Colonic mucosa (tissue), 4 donors: ENCODE measurements at regions not wholly inside any gene's neighbourhood (a gene's known extent, or its start where the extent isn't known, plus 50 kb on each side); places are given as distances from the start of the nearest gene placed in this dataset.
"Not testable (repeated sequence)": the region's sequence is repeated elsewhere in the genome, so short reads cannot be mapped to it uniquely, and the experiment has no call there.

ENCODE experiments used
- DNase-seq: peaks from one replicate; pipeline ENCODE4 v3.0.0-alpha.2; 2020
- H3K27ac ChIP-seq: fragments of 200-600 bp; one replicate; pipeline ENCODE4 v1.8.0; 2021
- H3K27me3 ChIP-seq: fragments of 200-600 bp; one replicate; pipeline ENCODE4 v1.8.0; 2021
- H3K36me3 ChIP-seq: fragments of 200-600 bp; one replicate; pipeline ENCODE4 v1.8.0; 2021
- H3K4me1 ChIP-seq: fragments of 200-600 bp; one replicate; pipeline ENCODE4 v1.8.0; 2021; ENCODE audit warnings: mild to moderate bottlenecking
- H3K4me3 ChIP-seq: fragments of 200-600 bp; one replicate; pipeline ENCODE4 v1.8.0; 2021
- H3K9ac ChIP-seq, 2 donors: one replicate each; pipeline ENCODE4 v1.7.0; 2013; ENCODE audit warnings: control low read depth in 2 of 2, low read depth in 2 of 2, low read length in 2 of 2
- H3K9me3 ChIP-seq: fragments of 200-600 bp; one replicate; pipeline ENCODE4 v1.8.0; 2021
- intact Hi-C: fragments of 100-400 bp; cut with DNase I; formaldehyde crosslinking; loops from one replicate; pipeline ENCODE4 v1.14.1; 2022
- TF ChIP-seq, protein P1 (sequence below): fragments of 200-600 bp; IDR thresholded peaks from one replicate; pipeline ENCODE4 v1.8.0; 2022; ENCODE audit warnings: antibody characterized with exemption, mild to moderate bottlenecking
- donor health status: healthy.
- donor health status: DM: no; HTN: no; CAD: no.
- donor health status: DM: no; HTN: no; CAD: no.

DNA sequence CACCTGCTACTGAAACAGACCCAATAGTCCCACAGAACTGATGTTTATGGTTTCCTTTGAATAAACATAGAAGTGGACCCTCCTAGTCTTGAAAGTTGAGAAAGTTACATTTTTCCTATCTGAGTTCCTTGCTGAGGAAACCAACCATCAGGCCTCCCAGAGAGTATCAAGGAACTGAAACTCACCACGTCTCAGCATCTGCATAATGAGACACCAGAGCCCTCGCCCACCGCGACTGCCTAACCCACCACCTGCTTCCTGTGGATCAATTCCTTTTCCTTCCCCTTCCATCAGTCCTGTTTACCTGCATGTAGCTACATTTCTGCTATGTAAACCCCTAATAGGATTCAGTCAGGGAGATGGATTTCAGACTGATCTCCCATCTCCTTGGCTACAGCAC lies 443.2 kb upstream of the TMEM132C start:
- intact Hi-C loops = no loop called here
- Histone ChIP-seq H3K27ac (no peak overlapping the region), H3K9me3 (no peaks in the 10 kb centered on the region), H3K36me3 (no peaks in the 10 kb centered on the region), H3K4me3 (no peak overlapping the region), H3K4me1 (no peaks in the 10 kb centered on the region), H3K9ac (no peak overlapping the region), H3K27me3 (no peaks in the 10 kb centered on the region)
- no peak for DNase-seq
- TF ChIP-seq, protein P1, sequence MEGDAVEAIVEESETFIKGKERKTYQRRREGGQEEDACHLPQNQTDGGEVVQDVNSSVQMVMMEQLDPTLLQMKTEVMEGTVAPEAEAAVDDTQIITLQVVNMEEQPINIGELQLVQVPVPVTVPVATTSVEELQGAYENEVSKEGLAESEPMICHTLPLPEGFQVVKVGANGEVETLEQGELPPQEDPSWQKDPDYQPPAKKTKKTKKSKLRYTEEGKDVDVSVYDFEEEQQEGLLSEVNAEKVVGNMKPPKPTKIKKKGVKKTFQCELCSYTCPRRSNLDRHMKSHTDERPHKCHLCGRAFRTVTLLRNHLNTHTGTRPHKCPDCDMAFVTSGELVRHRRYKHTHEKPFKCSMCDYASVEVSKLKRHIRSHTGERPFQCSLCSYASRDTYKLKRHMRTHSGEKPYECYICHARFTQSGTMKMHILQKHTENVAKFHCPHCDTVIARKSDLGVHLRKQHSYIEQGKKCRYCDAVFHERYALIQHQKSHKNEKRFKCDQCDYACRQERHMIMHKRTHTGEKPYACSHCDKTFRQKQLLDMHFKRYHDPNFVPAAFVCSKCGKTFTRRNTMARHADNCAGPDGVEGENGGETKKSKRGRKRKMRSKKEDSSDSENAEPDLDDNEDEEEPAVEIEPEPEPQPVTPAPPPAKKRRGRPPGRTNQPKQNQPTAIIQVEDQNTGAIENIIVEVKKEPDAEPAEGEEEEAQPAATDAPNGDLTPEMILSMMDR = no peak

DNA sequence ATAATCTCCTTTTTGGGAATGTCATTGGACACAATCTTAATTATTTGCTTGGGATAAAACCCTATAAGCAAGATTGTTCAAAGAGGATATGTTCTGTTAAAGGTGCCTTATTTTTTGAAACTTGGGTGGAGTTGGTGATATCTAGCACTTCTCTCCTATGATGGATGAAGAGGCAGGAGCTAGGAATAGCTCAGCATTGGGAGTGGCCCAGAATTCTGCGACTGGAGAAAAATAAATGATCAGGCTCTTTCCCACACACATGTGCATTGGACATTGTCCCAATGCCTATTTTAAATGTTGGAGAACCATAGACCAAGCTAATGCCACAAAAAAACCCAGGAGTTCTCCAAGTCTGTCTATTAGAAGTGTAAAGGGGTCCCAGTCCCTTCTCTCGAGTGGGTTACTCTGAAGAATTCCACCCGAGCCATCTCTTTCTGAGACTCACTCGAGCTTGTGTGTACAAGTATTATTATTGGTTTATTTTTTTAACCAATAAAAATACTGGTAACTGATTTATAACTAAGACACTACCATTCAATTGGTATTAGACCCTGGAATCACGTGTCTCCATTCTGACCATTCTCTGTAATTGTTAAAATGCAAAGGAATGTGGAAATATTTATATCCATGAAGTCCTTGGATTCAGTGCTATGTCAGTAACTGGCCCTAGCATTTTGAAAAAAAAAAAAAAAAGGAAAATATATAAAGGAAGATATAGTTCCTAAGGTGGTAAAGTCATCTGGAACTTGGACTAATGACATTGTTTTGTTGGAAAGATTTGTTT lies 437.5 kb upstream of the TMEM132C start:
- TF ChIP-seq, protein P1 = no peak
- H3K9ac ChIP-seq = no peak overlapping the region
- no peak overlapping the region for H3K4me3 ChIP-seq
- DNase-seq = no peak
- intact Hi-C loops = no loop called here
- H3K27me3 ChIP-seq = no peaks in the 10 kb centered on the region
- no peaks in the 10 kb centered on the region for H3K9me3 ChIP-seq
- no peak overlapping the region for H3K27ac ChIP-seq
- H3K36me3 ChIP-seq = no peaks in the 10 kb centered on the region
- H3K4me1 ChIP-seq = no peaks in the 10 kb centered on the region

DNA sequence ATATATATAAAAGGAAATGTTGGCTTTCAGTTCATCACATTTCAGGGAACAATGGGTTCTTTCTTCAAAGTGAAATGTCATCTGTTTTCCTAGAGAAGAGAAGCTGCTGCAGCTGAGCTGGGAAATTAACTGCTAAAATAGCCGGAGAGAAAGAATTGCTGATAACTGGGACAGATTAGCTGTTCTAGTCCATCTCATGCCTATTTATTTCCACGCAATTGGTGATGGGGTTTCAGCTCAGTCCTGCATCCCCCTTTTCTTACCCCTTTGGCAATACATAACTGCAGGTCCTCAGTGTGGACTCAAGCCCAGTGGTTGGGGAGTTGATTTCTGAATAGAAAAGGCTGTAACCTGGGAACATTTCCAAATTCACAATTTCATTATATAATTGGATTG lies 436.9 kb upstream of the TMEM132C start:
- Histone ChIP-seq H3K27ac (no peak overlapping the region), H3K36me3 (no peaks in the 10 kb centered on the region), H3K9ac (no peak overlapping the region), H3K4me1 (no peaks in the 10 kb centered on the region), H3K4me3 (no peak overlapping the region), H3K9me3 (no peaks in the 10 kb centered on the region), H3K27me3 (no peaks in the 10 kb centered on the region)
- DNase-seq = no peak
- TF ChIP-seq, protein P1 = no peak
- intact Hi-C loops = no loop called here

DNA sequence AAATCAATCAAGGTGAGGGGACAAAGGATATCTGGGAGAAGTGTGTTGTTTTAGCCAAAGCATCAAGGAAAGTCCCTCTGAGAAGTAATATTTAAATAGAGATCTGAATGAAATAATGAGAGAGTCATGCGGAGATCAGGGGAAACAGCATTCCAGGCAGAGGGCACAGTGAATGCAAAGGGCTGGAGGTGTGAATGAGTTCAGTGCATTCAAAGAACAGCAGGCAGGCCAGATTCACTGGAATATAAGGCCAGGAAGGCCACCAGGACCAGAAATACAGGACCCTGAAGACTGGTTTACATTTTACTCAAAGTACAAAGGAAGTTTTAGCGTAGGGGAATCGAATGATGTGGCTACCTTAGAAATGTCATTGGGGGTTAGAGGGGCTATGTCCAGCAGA lies 436.2 kb upstream of the TMEM132C start:
- Histone ChIP-seq H3K4me3 (no peak overlapping the region), H3K9me3 (no peaks in the 10 kb centered on the region), H3K4me1 (no peaks in the 10 kb centered on the region), H3K9ac (no peak overlapping the region), H3K27ac (no peak overlapping the region), H3K36me3 (no peaks in the 10 kb centered on the region), H3K27me3 (no peaks in the 10 kb centered on the region)
- TF ChIP-seq, protein P1 = no peak
- DNase-seq = no peak
- intact Hi-C loops = no loop called here

DNA sequence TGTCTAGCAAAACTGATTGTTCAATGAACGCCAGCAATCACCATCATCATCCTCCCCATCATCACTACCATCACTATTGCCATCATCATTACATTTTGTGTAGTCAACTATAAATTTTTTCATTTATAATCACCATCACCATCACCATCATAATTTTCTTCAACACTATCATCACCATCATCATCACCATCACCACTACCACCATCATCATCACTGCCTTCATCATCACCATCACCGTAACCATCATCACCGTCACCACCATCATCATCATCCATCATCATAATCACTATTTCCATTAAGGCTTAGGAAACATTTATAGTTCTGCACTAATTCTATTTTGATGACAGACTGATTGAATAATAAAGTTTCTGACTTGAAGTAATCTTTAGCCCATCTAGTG lies 434.8 kb upstream of the TMEM132C start:
- H3K9ac ChIP-seq = no peak overlapping the region
- no peak for DNase-seq
- H3K36me3 ChIP-seq = no peaks in the 10 kb centered on the region
- intact Hi-C loops = no loop called here
- H3K27me3 ChIP-seq = no peaks in the 10 kb centered on the region
- no peaks in the 10 kb centered on the region for H3K4me1 ChIP-seq
- no peak overlapping the region for H3K27ac ChIP-seq
- TF ChIP-seq, protein P1 = no peak
- no peak overlapping the region for H3K4me3 ChIP-seq
- no peaks in the 10 kb centered on the region for H3K9me3 ChIP-seq

DNA sequence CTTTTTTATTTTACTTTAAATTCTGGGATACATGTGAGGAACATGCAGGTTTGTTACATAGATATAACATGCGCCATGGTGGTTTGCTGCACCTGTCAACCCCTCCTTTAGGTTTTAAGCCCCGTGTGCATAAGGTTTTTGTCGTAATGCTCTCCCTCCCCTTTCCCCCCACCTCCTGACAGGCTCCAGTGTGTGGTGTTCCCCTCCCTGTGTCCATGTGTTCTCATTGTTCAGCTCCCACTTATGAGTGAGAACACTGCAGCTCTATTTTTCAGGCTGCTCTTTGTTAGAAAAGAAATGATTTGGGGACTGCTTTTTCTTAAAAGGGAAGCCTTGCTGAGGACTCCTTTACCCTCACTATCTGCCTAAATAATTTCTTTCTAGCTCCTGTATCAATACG lies 430.2 kb upstream of the TMEM132C start:
- H3K4me1 ChIP-seq, DNase-seq, intact Hi-C loops, H3K9me3 ChIP-seq, H3K36me3 ChIP-seq, H3K27ac ChIP-seq, H3K4me3 ChIP-seq, H3K9ac ChIP-seq, H3K27me3 ChIP-seq: not testable (repeated sequence)
